ENCODE measurements at regions not wholly inside any gene's neighbourhood (a gene's known extent, or its start where the extent isn't known, plus 50 kb on each side); places are given as distances from the start of the nearest gene placed in this dataset.
"Not testable (repeated sequence)": the region's sequence is repeated elsewhere in the genome, so short reads cannot be mapped to it uniquely, and the experiment has no call there.

GRCh38 chr4:53889326-53890055, 174.9 kb downstream of the CHIC2 start:
- Histone ChIP-seq H2BK5ac (ENCODE audit: low read length) (no peak overlapping the region), H3K4me3 (ENCODE audit: low read length) (no peak overlapping the region), H3K56ac (ENCODE audit: low read length) (no peak overlapping the region), H3K36me3 (ENCODE audit: control insufficient read depth, insufficient read depth, low read length) (no peaks in the 10 kb centered on the region), H3K23ac (ENCODE audit: low read length) (no peak overlapping the region), H4K5ac (ENCODE audit: low read length) (no peak overlapping the region), H3K79me1 (ENCODE audit: low read length) (no peaks in the 10 kb centered on the region), H2BK120ac (ENCODE audit: low read depth, low read length) (no peak overlapping the region), H2AK5ac (ENCODE audit: low read length) (no peak overlapping the region), H3K4me2 (ENCODE audit: low read length) (no peak overlapping the region), H3K9ac (ENCODE audit: low read length) (no peak overlapping the region), H3K18ac (ENCODE audit: low read length) (no peak overlapping the region), H3K4me1 (ENCODE audit: control insufficient read depth, low read depth, low read length) (no peaks in the 10 kb centered on the region), H4K8ac (ENCODE audit: low read depth, low read length) (no peak overlapping the region), H3K79me2 (ENCODE audit: control insufficient read depth, insufficient read depth, low read length) (no peaks in the 10 kb centered on the region), H3K4ac (ENCODE audit: low read depth, low read length) (no peak overlapping the region), H2BK15ac (replicated peaks; ENCODE audit: low read depth) (no peak overlapping the region), H3K27ac (ENCODE audit: low read depth, low read length) (no peak overlapping the region), H3K27me3 (ENCODE audit: insufficient read depth, low read length, poor library complexity) (no peaks in the 10 kb centered on the region)
- no peak for DNase-seq
- WGBS (ENCODE audit: extremely low coverage, insufficient coverage, low lambda C conversion rate): no CpG with 5 or more reads among the region's 6 CpGs

- no peak overlapping the region for H2BK120ac ChIP-seq (ENCODE audit: low read depth, low read length)
- no peaks in the 10 kb centered on the region for H3K79me2 ChIP-seq (ENCODE audit: control insufficient read depth, insufficient read depth, low read length)
- no peak overlapping the region for H3K23ac ChIP-seq (ENCODE audit: low read length)
- H3K4me3 ChIP-seq (ENCODE audit: low read length): no peak overlapping the region
- no peak overlapping the region for H3K18ac ChIP-seq (ENCODE audit: low read length)
- H3K4me1 ChIP-seq (ENCODE audit: control insufficient read depth, low read depth, low read length): no peaks in the 10 kb centered on the region
- H2BK15ac ChIP-seq (replicated peaks; ENCODE audit: low read depth): no peak overlapping the region
- no peak overlapping the region for H3K4ac ChIP-seq (ENCODE audit: low read depth, low read length)
- no peak overlapping the region for H3K4me2 ChIP-seq (ENCODE audit: low read length)
- no peak overlapping the region for H4K5ac ChIP-seq (ENCODE audit: low read length)
- no peaks in the 10 kb centered on the region for H3K79me1 ChIP-seq (ENCODE audit: low read length)
- WGBS (ENCODE audit: extremely low coverage, insufficient coverage, low lambda C conversion rate): no CpG with 5 or more reads among the region's 2 CpGs
- no peaks in the 10 kb centered on the region for H3K27me3 ChIP-seq (ENCODE audit: insufficient read depth, low read length, poor library complexity)
- H3K56ac ChIP-seq (ENCODE audit: low read length): no peak overlapping the region
- H3K36me3 ChIP-seq (ENCODE audit: control insufficient read depth, insufficient read depth, low read length): no peaks in the 10 kb centered on the region
- no peak for DNase-seq
- H4K8ac ChIP-seq (ENCODE audit: low read depth, low read length): no peak overlapping the region
- H3K9ac ChIP-seq (ENCODE audit: low read length): no peak overlapping the region
- H3K27ac ChIP-seq (ENCODE audit: low read depth, low read length): no peak overlapping the region
- H2AK5ac ChIP-seq (ENCODE audit: low read length): no peak overlapping the region
- no peak overlapping the region for H2BK5ac ChIP-seq (ENCODE audit: low read length)
Observed at GRCh38 chr4:53886090-53886489, 178.3 kb downstream of the CHIC2 start.

DNA sequence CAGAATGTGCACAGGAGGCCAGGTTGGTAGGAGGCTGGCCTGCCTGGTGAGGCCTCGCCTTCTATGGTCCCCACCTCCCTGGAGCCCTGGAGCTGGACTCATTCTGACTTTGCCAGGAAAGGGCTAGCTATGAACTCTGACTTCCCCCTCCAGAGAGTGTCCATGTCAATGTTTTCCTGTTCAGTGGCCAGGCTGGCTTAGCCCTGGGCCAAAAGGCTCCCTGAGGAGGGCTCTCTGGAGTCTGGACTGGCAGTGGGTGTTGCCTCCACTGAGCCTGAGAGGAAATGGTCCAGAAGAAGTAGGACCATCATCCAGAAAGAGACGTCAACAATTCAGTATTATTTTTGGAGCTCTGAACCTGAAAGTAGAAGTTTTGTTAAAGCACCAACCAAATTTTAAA, 178.7 kb downstream of the CHIC2 start:
- Histone ChIP-seq H3K27ac (ENCODE audit: low read depth, low read length) (no peak overlapping the region), H4K5ac (ENCODE audit: low read length) (no peak overlapping the region)

DNA sequence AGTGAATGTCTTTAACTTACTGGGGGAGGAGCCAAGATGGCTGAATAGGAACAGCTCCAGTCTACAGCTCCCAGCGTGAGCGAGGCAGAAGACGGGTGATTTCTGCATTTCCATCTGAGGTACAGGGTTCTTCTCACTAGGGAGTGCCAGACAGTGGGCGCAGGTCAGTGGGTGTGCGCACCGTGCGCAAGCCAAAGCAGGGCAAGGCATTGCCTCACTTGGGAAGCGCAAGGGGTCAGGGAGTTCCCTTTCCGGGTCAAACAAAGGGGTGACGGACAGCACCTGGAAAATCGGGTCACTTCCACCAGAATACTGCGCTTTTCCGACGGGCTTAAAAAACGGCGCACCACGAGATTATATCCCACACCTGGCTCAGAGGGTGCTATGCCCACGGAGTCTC, 187.3 kb downstream of the CHIC2 start:
- H2AK5ac ChIP-seq (ENCODE audit: low read length); H3K27me3 ChIP-seq (ENCODE audit: insufficient read depth, low read length, poor library complexity); H3K9ac ChIP-seq (ENCODE audit: low read length); H3K4me1 ChIP-seq (ENCODE audit: control insufficient read depth, low read depth, low read length); H3K4ac ChIP-seq (ENCODE audit: low read depth, low read length); H3K79me2 ChIP-seq (ENCODE audit: control insufficient read depth, insufficient read depth, low read length); H3K4me3 ChIP-seq (ENCODE audit: low read length); H4K5ac ChIP-seq (ENCODE audit: low read length); H2BK120ac ChIP-seq (ENCODE audit: low read depth, low read length); H3K27ac ChIP-seq (ENCODE audit: low read depth, low read length); H3K36me3 ChIP-seq (ENCODE audit: control insufficient read depth, insufficient read depth, low read length); H3K18ac ChIP-seq (ENCODE audit: low read length); H2BK5ac ChIP-seq (ENCODE audit: low read length); H2BK15ac ChIP-seq (replicated peaks; ENCODE audit: low read depth); H3K56ac ChIP-seq (ENCODE audit: low read length); H3K4me2 ChIP-seq (ENCODE audit: low read length); H3K79me1 ChIP-seq (ENCODE audit: low read length); H4K8ac ChIP-seq (ENCODE audit: low read depth, low read length); H3K23ac ChIP-seq (ENCODE audit: low read length); DNase-seq: not testable (repeated sequence)
- WGBS (ENCODE audit: extremely low coverage, insufficient coverage, low lambda C conversion rate): no CpG with 5 or more reads among the region's 18 CpGs

More for the DNA sequence above, 178.7 kb downstream of the CHIC2 start:
- H3K4me2 ChIP-seq (ENCODE audit: low read length): no peak overlapping the region
- H3K4me3 ChIP-seq (ENCODE audit: low read length): no peak overlapping the region
- DNase-seq: no peak
- no peak overlapping the region for H3K18ac ChIP-seq (ENCODE audit: low read length)
- no peak overlapping the region for H3K56ac ChIP-seq (ENCODE audit: low read length)
- no peak overlapping the region for H4K8ac ChIP-seq (ENCODE audit: low read depth, low read length)
- no peaks in the 10 kb centered on the region for H3K79me1 ChIP-seq (ENCODE audit: low read length)
- no peak overlapping the region for H2AK5ac ChIP-seq (ENCODE audit: low read length)
- H3K9ac ChIP-seq (ENCODE audit: low read length): no peak overlapping the region
- no peaks in the 10 kb centered on the region for H3K36me3 ChIP-seq (ENCODE audit: control insufficient read depth, insufficient read depth, low read length)
- no peak overlapping the region for H2BK15ac ChIP-seq (replicated peaks; ENCODE audit: low read depth)
- no peak overlapping the region for H3K23ac ChIP-seq (ENCODE audit: low read length)
- no peak overlapping the region for H3K4ac ChIP-seq (ENCODE audit: low read depth, low read length)
- no peak overlapping the region for H2BK120ac ChIP-seq (ENCODE audit: low read depth, low read length)
- WGBS (ENCODE audit: extremely low coverage, insufficient coverage, low lambda C conversion rate): no CpG with 5 or more reads among the region's 2 CpGs
- H3K4me1 ChIP-seq (ENCODE audit: control insufficient read depth, low read depth, low read length): no peaks in the 10 kb centered on the region
- H3K79me2 ChIP-seq (ENCODE audit: control insufficient read depth, insufficient read depth, low read length): no peaks in the 10 kb centered on the region
- no peak overlapping the region for H2BK5ac ChIP-seq (ENCODE audit: low read length)
- no peaks in the 10 kb centered on the region for H3K27me3 ChIP-seq (ENCODE audit: insufficient read depth, low read length, poor library complexity)

GRCh38 chr4:53866055-53866454, 198.3 kb downstream of the CHIC2 start:
- Histone ChIP-seq H3K9ac (ENCODE audit: low read length) (no peak overlapping the region), H3K4me2 (ENCODE audit: low read length) (no peak overlapping the region), H2BK15ac (replicated peaks; ENCODE audit: low read depth) (no peak overlapping the region), H3K18ac (ENCODE audit: low read length) (no peak overlapping the region), H3K23ac (ENCODE audit: low read length) (no peak overlapping the region), H4K8ac (ENCODE audit: low read depth, low read length) (no peak overlapping the region), H3K79me2 (ENCODE audit: control insufficient read depth, insufficient read depth, low read length) (no peaks in the 10 kb centered on the region), H2BK5ac (ENCODE audit: low read length) (no peak overlapping the region), H2AK5ac (ENCODE audit: low read length) (no peak overlapping the region), H3K27me3 (ENCODE audit: insufficient read depth, low read length, poor library complexity) (no peaks in the 10 kb centered on the region), H3K4me3 (ENCODE audit: low read length) (no peak overlapping the region), H3K79me1 (ENCODE audit: low read length) (no peaks in the 10 kb centered on the region), H3K56ac (ENCODE audit: low read length) (no peak overlapping the region), H3K4ac (ENCODE audit: low read depth, low read length) (no peak overlapping the region), H3K36me3 (ENCODE audit: control insufficient read depth, insufficient read depth, low read length) (no peaks in the 10 kb centered on the region), H3K4me1 (ENCODE audit: control insufficient read depth, low read depth, low read length) (peaks cover 2% of the 10 kb centered on the region), H2BK120ac (ENCODE audit: low read depth, low read length) (no peak overlapping the region), H3K27ac (ENCODE audit: low read depth, low read length) (no peak overlapping the region), H4K5ac (ENCODE audit: low read length) (no peak overlapping the region)
- WGBS (ENCODE audit: extremely low coverage, insufficient coverage, low lambda C conversion rate): no CpG with 5 or more reads among the region's 8 CpGs
- DNase-seq: no peak

- H3K79me1 ChIP-seq (ENCODE audit: low read length): no peaks in the 10 kb centered on the region
- no peaks in the 10 kb centered on the region for H3K79me2 ChIP-seq (ENCODE audit: control insufficient read depth, insufficient read depth, low read length)
- no peak overlapping the region for H3K27ac ChIP-seq (ENCODE audit: low read depth, low read length)
- no peak overlapping the region for H3K56ac ChIP-seq (ENCODE audit: low read length)
- no peak overlapping the region for H4K8ac ChIP-seq (ENCODE audit: low read depth, low read length)
- DNase-seq: no peak
- H3K4me3 ChIP-seq (ENCODE audit: low read length): no peak overlapping the region
- H2BK120ac ChIP-seq (ENCODE audit: low read depth, low read length): no peak overlapping the region
- H3K4me2 ChIP-seq (ENCODE audit: low read length): no peak overlapping the region
- no peaks in the 10 kb centered on the region for H3K36me3 ChIP-seq (ENCODE audit: control insufficient read depth, insufficient read depth, low read length)
- H2BK15ac ChIP-seq (replicated peaks; ENCODE audit: low read depth): no peak overlapping the region
- H2BK5ac ChIP-seq (ENCODE audit: low read length): no peak overlapping the region
- H3K23ac ChIP-seq (ENCODE audit: low read length): no peak overlapping the region
- no peak overlapping the region for H4K5ac ChIP-seq (ENCODE audit: low read length)
- H3K4me1 ChIP-seq (ENCODE audit: control insufficient read depth, low read depth, low read length): peaks cover 2% of the 10 kb centered on the region
- H3K4ac ChIP-seq (ENCODE audit: low read depth, low read length): no peak overlapping the region
- H3K9ac ChIP-seq (ENCODE audit: low read length): no peak overlapping the region
- WGBS (ENCODE audit: extremely low coverage, insufficient coverage, low lambda C conversion rate): no CpG with 5 or more reads among the region's 5 CpGs
- H3K27me3 ChIP-seq (ENCODE audit: insufficient read depth, low read length, poor library complexity): no peaks in the 10 kb centered on the region
- no peak overlapping the region for H3K18ac ChIP-seq (ENCODE audit: low read length)
- no peak overlapping the region for H2AK5ac ChIP-seq (ENCODE audit: low read length)
Observed at GRCh38 chr4:53865054-53865453, 199.4 kb downstream of the CHIC2 start.
